C4-2B (cell line): ENCODE measurements at regions not wholly inside any gene's neighbourhood (a gene's known extent, or its start where the extent isn't known, plus 50 kb on each side); places are given as distances from the start of the nearest gene placed in this dataset.

Experiments used
- ZFX ChIP-seq: fragments of 450-650 bp; IDR thresholded peaks from 2 replicates; pipeline ENCODE4 v1.6.1; 2017
- TF ChIP-seq, protein P1 (sequence below): fragments of 450-650 bp; conservative IDR thresholded peaks from 2 replicates; pipeline ENCODE4 v1.5.1; 2017; ENCODE audit warnings: mild to moderate bottlenecking

DNA sequence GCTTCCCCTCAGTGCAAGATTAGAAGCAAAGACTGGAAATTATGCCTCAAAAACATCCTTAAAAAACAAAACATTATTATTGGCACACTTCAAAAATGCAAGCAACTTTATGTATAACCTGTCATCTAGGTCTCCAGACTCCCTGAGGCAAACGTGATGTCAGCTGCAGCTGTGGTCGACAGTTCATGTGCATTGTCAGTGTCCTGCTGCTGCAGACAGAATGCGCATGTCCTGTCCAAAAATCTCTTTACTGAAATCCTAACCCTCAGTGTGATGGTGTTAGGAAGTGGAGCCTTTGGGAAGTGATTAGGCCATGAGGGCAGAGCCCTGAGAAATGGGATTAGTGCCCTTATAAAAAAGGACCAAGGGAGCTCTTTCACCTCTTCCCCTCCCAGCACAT, 126.9 kb downstream of the CYRIA start:
- TF ChIP-seq, protein P1, sequence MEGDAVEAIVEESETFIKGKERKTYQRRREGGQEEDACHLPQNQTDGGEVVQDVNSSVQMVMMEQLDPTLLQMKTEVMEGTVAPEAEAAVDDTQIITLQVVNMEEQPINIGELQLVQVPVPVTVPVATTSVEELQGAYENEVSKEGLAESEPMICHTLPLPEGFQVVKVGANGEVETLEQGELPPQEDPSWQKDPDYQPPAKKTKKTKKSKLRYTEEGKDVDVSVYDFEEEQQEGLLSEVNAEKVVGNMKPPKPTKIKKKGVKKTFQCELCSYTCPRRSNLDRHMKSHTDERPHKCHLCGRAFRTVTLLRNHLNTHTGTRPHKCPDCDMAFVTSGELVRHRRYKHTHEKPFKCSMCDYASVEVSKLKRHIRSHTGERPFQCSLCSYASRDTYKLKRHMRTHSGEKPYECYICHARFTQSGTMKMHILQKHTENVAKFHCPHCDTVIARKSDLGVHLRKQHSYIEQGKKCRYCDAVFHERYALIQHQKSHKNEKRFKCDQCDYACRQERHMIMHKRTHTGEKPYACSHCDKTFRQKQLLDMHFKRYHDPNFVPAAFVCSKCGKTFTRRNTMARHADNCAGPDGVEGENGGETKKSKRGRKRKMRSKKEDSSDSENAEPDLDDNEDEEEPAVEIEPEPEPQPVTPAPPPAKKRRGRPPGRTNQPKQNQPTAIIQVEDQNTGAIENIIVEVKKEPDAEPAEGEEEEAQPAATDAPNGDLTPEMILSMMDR, result no peak
- TF ChIP-seq ZFX, result no peak
